NT2/D1 (cell line): ENCODE measurements at regions not wholly inside any gene's neighbourhood (a gene's known extent, or its start where the extent isn't known, plus 50 kb on each side); places are given as distances from the start of the nearest gene placed in this dataset.
"Not testable (repeated sequence)": the region's sequence is repeated elsewhere in the genome, so short reads cannot be mapped to it uniquely, and the experiment has no call there.

Experiments used
- YY1 ChIP-seq: IDR thresholded peaks from 2 replicates; pipeline ENCODE4 v1.6.1; 2011; ENCODE audit not compliant: insufficient read length, insufficient read depth
- ZNF274 ChIP-seq: IDR thresholded peaks from 2 replicates; pipeline ENCODE4 v1.6.1; 2011; ENCODE audit warnings: mild to moderate bottlenecking, low read depth, low read length

DNA sequence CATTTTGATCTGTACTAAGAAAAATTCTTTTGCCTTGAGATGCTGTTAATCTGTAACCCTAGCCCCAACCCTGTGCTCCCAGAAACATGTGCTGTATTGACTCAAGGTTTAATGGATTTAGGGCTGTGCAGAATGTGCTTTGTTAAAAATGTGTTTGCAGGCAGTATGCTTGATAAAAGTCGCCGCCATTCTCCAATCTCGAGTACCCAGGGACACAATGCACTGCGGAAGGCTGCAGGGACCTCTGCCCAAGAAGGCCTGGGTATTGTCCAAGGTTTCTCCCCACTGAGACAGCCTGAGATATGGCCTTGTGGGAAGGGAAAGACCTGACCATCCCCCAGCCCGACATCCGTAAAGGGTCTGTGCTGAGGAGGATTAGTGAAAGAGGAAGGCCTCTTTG is 454.5 kb downstream of the KLHL4 start:
- not testable (repeated sequence) for TF ChIP-seq YY1, ZNF274
